HG03354 (cell line): ENCODE measurements at regions not wholly inside any gene's neighbourhood (a gene's known extent, or its start where the extent isn't known, plus 50 kb on each side); places are given as distances from the start of the nearest gene placed in this dataset.

Experiments
- ATAC-seq: cut with Tn5 transposase; IDR thresholded peaks from one replicate; pipeline ENCODE4 v1.9.1; 2021; ENCODE audit warnings: mild to moderate bottlenecking; ENCODE audit not compliant: unreplicated experiment, poor library complexity, severe bottlenecking

DNA sequence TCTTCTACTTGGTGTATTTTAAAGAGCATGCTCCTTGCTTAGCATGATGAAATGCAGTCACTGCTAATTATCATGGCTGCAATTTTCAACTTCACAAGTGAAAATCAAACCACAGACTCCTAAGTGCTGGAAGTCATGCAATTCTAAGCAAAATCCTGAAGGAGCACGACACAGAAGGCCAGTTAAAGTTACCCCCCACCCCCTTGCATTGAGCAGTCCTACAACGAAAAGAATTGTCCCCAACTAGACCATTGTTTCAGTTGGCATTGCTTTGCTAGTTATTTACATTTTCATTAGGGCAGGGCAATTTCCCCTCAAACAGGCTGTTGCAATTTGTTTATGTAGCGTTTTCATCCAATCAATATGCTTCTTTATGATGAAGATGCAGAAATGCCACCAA lies 321.2 kb downstream of the PCDH7 start:
- no peak for ATAC-seq

DNA sequence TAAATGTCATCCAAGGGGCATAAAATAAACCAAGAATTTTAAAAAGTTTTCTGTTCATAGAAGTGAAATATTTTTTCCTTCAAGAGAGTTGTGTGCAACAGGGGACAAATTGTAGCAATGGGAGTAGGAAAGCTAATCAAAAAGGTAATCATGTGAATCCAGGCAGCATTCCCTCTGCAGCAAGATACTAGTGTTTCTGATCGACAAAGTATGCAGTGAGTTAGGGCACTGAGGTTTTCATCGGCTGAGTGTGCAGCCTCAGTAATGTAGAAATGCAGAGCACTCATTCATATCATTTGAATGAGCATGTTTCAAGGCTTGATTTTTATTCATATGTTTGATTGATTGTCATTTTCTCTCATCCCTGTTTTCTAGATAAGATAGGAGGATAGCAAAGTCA lies 321.7 kb downstream of the PCDH7 start:
- no peak for ATAC-seq

GRCh38 chr4:31043382-31044062 lies 323.4 kb downstream of the PCDH7 start:
- no peak for ATAC-seq

DNA sequence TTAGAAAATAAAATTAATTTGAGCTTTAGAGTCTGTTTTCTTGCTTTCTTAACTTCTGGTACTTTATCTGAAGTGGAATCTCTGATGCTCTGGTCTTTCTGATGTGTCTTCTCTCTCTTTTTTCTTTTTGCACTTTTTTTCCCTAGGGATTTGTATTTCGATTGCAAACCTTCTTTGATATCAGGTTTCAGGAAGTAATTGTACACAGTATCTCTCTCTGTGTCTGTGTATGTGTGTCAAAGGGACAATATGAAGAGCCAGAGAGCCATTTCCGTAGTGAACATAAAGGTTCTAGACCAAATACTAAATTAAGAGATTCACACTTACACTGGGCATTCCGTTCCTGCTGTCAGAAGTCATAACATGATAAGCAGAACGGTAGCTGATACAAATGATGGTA lies 325.0 kb downstream of the PCDH7 start:
- ATAC-seq, result no peak

DNA sequence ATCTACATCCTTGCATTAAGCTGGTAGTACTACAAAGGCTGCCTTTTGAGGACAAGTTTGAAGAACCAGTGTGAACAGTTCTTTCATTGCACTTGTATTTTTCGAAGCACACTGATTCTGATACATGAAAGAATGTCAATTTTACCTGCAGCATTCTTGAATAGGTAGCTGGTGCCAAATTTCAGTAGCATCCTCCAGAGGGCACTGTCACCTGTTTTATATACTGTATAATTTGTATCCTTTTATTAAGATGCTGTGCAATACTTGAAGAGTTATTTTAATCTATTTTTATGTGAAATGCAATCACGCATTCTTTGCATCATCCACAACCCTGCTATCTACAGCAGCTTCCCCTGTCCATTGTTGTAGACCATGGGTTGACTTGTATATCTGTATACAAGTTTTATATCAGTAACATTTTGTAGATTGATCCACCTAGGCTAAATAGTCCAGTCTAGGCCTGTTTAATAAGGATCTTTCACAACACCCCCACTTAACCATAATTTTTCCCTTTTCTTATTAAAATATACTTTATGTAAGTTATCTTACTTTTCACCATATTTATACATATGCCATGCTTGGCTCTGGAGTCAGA lies 325.7 kb downstream of the PCDH7 start:
- no peak for ATAC-seq

- no peak for ATAC-seq
Observed at GRCh38 chr4:31051151-31051550, 331.0 kb downstream of the PCDH7 start.

- no peak for ATAC-seq
Observed at GRCh38 chr4:31051565-31051964, 331.4 kb downstream of the PCDH7 start.

DNA sequence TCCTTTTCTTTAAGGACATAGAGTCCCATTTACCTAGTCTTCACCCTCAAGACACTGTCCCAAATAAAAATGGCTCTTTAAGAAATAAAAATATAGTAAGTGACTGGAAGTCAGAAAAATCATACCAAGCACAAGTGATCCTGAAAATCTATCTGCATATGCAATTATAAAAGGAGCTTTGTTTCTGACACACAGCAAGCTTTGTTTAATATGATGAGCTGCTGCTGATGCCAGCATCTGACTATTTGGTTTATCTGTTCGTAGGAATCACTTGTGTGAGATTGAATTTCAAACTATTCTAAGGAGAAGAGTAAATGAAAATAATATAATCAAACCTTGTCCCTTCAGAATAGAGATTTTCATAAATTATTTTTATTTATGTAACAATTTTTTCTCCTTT lies 332.4 kb downstream of the PCDH7 start:
- ATAC-seq, result no peak

DNA sequence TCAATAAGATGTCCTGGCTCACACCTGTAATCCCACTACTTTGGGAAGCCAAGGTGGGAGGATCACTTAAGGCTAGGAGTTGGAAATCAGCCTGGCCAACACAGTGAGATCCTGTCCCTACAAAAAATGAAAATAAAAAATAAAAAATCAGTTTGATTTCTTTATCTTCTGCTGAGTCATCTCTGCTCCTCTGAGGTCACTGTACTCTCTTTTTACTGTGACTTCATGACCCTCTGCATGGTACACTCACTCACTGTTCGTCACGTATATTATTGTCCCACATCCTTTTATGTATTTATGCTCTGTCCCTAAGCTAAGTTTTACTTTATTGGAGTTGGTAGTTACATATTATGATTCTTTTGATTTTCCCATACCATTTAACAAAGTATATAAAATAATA lies 333.3 kb downstream of the PCDH7 start:
- ATAC-seq, result no peak

GRCh38 chr4:31054295-31054694 lies 334.1 kb downstream of the PCDH7 start:
- no peak for ATAC-seq

GRCh38 chr4:31058656-31059055 lies 338.5 kb downstream of the PCDH7 start:
- ATAC-seq, result no peak

- ATAC-seq, result no peak
Observed at GRCh38 chr4:31059753-31060522, 339.8 kb downstream of the PCDH7 start.

- no peak for ATAC-seq
Observed at GRCh38 chr4:31065086-31065485, 344.9 kb downstream of the PCDH7 start.

- ATAC-seq, result no peak
Observed at GRCh38 chr4:31068257-31069075, 348.3 kb downstream of the PCDH7 start.

- ATAC-seq, result no peak
Observed at GRCh38 chr4:31069151-31069550, 349.0 kb downstream of the PCDH7 start.

DNA sequence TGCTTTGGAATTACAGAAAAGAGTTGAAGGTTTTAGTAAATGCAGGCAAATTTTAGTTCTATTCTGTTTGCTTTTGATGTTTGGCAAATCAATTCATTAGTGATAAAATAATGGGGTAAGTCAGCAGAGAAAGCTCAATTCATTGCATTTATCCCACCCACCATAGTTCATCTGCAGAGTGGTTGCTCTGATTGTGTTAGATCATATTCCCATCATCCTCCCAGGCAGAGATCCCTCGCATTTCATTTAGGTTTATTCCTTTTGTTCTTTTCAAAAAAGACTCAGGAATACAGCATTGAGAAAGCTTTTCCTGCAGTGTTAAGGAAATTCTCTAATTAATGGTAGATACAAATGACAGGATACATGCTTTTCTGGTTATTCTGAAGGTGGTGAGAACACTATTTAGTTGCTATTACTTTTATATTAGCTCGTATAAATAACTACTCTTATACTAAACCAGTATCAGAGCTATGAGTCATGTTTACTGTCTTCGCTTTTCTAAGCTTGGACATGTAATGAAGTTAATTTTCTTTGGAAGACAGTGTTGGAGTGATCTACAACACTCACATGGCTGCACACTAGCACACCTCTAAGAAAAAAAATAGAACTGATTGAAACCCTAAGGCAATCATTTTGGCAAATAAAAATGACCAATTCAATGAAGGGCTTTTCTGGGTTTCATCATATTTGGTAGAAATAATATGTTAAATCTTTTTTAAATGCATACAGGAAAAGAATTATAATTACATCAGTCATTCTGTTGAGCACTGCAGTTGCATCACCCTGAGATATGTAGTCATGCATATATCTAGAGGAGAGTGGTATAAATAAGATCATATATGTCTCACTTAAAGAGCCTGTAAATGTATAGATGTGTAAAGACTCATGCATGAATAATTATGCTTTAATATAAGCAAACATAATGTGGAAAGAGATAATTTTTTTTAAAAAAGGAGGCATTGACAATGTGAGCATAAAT lies 351.6 kb downstream of the PCDH7 start:
- no peak for ATAC-seq

- no peak for ATAC-seq
Observed at GRCh38 chr4:31075969-31076368, 355.8 kb downstream of the PCDH7 start.

DNA sequence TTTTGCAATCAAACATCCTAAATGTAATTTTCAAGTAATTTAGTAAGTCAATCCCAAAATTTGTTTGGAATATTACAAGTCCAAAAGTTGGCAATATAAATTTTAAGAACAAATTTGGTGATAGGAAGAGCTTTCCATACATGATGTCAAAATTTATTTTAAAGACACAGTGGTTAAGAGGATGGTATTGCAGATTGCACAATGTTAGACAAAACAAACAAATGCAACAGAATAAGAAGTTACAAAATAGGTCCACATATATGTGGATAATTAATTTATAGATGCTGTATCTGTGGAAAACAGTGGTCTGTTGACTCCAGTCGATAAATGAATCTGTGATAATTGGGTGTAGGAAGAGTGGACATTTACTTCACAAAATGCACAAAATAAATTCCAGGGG lies 358.5 kb downstream of the PCDH7 start:
- no peak for ATAC-seq

DNA sequence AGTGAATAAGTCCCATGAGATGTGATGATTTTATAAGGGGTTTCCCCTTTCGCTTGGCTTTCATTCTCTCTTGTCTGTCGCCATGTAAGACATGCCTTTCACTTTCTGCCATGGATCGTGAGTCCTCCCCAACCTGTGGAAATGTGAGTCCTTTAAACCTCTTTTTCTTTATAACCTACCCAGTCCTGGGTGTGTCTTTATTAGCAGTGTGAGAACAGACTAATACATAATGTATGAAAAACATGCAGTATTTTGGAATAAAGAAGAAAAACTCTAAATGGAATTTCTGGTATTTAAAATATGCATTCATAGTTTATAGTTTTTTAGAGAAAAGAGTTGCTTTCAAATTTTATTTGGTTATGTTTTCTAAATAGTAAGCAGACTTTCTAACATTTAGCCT lies 360.7 kb downstream of the PCDH7 start:
- no peak for ATAC-seq
